GM23338 (cell line): ENCODE measurements at regions not wholly inside any gene's neighbourhood (a gene's known extent, or its start where the extent isn't known, plus 50 kb on each side); places are given as distances from the start of the nearest gene placed in this dataset.

Experiments
- CREB1 ChIP-seq: fragments of 250-450 bp; sonication (Bioruptor Pico); IDR thresholded peaks from 2 replicates; pipeline ENCODE4 v1.5.0; 2020; ENCODE audit warnings: low read depth, mild to moderate bottlenecking, moderate library complexity
- CTCF ChIP-seq, 2 experiments: fragments of 200-600 bp in 1 of 2; sonication (generic) in 1 of 2; conservative IDR thresholded peaks; 2 replicates each; pipeline versions ENCODE4 v1.5.1 to v1.6.1; 2016 to 2017; ENCODE audit warnings: antibody characterized with exemption in 2 of 2, low read depth in 2 of 2, mild to moderate bottlenecking in 2 of 2, moderate library complexity in 1 of 2
- EZH2 ChIP-seq: fragments of 200-600 bp; sonication (generic); IDR thresholded peaks from one replicate; pipeline ENCODE4 v1.8.0; 2017; ENCODE audit warnings: antibody characterized with exemption, mild to moderate bottlenecking, low read depth; ENCODE audit not compliant: unreplicated experiment
- EZH2phosphoT487 ChIP-seq: fragments of 200-600 bp; sonication (generic); IDR thresholded peaks from one replicate; pipeline ENCODE4 v1.8.1; 2018; ENCODE audit warnings: antibody characterized with exemption; ENCODE audit not compliant: unreplicated experiment
- JUNB ChIP-seq: IDR thresholded peaks from one replicate; pipeline ENCODE4 v1.6.1; 2016; ENCODE audit warnings: antibody characterized with exemption; ENCODE audit not compliant: unreplicated experiment
- NANOG ChIP-seq: IDR thresholded peaks from 2 replicates; pipeline ENCODE4 v1.6.1; 2016; ENCODE audit warnings: antibody characterized with exemption, borderline replicate concordance
- POLR2AphosphoS5 ChIP-seq: IDR thresholded peaks from 2 replicates; pipeline ENCODE4 v1.6.1; 2016; ENCODE audit warnings: antibody characterized with exemption, low read depth
- ZNF114 ChIP-seq: fragments of 250-450 bp; sonication (Bioruptor Pico); IDR thresholded peaks from 2 replicates; pipeline ENCODE4 v1.5.0; 2020; ENCODE audit warnings: mild to moderate bottlenecking, moderate library complexity
- ZNF331 ChIP-seq: fragments of 250-450 bp; sonication (Bioruptor Pico); IDR thresholded peaks from 2 replicates; pipeline ENCODE4 v1.5.0; 2020; ENCODE audit warnings: low read depth, mild to moderate bottlenecking, moderate library complexity
- TF ChIP-seq, protein P1 (sequence below): IDR thresholded peaks from one replicate; pipeline ENCODE4 v1.6.1; 2018; ENCODE audit warnings: antibody characterized with exemption; ENCODE audit not compliant: unreplicated experiment
- TF ChIP-seq, protein P2 (sequence below): fragments of 250-450 bp; sonication (Bioruptor Pico); IDR thresholded peaks from 2 replicates; pipeline ENCODE4 v1.5.0; 2020; ENCODE audit warnings: mild to moderate bottlenecking, moderate library complexity
- TF ChIP-seq, protein P3 (sequence below): IDR thresholded peaks from 2 replicates; pipeline ENCODE4 v1.6.1; 2016; ENCODE audit warnings: antibody characterized with exemption

GRCh38 chr6:141216726-141217125, 916.0 kb upstream of the GJE1 start:
- TF ChIP-seq CTCF (conservative IDR thresholded peaks at IDR 0.05; ENCODE audit: low read depth in 2 of 2): no peak
- TF ChIP-seq, protein P1, sequence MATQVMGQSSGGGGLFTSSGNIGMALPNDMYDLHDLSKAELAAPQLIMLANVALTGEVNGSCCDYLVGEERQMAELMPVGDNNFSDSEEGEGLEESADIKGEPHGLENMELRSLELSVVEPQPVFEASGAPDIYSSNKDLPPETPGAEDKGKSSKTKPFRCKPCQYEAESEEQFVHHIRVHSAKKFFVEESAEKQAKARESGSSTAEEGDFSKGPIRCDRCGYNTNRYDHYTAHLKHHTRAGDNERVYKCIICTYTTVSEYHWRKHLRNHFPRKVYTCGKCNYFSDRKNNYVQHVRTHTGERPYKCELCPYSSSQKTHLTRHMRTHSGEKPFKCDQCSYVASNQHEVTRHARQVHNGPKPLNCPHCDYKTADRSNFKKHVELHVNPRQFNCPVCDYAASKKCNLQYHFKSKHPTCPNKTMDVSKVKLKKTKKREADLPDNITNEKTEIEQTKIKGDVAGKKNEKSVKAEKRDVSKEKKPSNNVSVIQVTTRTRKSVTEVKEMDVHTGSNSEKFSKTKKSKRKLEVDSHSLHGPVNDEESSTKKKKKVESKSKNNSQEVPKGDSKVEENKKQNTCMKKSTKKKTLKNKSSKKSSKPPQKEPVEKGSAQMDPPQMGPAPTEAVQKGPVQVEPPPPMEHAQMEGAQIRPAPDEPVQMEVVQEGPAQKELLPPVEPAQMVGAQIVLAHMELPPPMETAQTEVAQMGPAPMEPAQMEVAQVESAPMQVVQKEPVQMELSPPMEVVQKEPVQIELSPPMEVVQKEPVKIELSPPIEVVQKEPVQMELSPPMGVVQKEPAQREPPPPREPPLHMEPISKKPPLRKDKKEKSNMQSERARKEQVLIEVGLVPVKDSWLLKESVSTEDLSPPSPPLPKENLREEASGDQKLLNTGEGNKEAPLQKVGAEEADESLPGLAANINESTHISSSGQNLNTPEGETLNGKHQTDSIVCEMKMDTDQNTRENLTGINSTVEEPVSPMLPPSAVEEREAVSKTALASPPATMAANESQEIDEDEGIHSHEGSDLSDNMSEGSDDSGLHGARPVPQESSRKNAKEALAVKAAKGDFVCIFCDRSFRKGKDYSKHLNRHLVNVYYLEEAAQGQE: no peak
- TF ChIP-seq POLR2AphosphoS5: no peak
- TF ChIP-seq EZH2phosphoT487: no peak
- no peak for TF ChIP-seq EZH2
- no peak for TF ChIP-seq CREB1 (CRISPR knock-in tag)
- TF ChIP-seq NANOG: no peak
- TF ChIP-seq JUNB: no peak
- TF ChIP-seq ZNF331: no peak
- no peak for TF ChIP-seq ZNF114 (CRISPR knock-in tag)
- TF ChIP-seq, protein P2, sequence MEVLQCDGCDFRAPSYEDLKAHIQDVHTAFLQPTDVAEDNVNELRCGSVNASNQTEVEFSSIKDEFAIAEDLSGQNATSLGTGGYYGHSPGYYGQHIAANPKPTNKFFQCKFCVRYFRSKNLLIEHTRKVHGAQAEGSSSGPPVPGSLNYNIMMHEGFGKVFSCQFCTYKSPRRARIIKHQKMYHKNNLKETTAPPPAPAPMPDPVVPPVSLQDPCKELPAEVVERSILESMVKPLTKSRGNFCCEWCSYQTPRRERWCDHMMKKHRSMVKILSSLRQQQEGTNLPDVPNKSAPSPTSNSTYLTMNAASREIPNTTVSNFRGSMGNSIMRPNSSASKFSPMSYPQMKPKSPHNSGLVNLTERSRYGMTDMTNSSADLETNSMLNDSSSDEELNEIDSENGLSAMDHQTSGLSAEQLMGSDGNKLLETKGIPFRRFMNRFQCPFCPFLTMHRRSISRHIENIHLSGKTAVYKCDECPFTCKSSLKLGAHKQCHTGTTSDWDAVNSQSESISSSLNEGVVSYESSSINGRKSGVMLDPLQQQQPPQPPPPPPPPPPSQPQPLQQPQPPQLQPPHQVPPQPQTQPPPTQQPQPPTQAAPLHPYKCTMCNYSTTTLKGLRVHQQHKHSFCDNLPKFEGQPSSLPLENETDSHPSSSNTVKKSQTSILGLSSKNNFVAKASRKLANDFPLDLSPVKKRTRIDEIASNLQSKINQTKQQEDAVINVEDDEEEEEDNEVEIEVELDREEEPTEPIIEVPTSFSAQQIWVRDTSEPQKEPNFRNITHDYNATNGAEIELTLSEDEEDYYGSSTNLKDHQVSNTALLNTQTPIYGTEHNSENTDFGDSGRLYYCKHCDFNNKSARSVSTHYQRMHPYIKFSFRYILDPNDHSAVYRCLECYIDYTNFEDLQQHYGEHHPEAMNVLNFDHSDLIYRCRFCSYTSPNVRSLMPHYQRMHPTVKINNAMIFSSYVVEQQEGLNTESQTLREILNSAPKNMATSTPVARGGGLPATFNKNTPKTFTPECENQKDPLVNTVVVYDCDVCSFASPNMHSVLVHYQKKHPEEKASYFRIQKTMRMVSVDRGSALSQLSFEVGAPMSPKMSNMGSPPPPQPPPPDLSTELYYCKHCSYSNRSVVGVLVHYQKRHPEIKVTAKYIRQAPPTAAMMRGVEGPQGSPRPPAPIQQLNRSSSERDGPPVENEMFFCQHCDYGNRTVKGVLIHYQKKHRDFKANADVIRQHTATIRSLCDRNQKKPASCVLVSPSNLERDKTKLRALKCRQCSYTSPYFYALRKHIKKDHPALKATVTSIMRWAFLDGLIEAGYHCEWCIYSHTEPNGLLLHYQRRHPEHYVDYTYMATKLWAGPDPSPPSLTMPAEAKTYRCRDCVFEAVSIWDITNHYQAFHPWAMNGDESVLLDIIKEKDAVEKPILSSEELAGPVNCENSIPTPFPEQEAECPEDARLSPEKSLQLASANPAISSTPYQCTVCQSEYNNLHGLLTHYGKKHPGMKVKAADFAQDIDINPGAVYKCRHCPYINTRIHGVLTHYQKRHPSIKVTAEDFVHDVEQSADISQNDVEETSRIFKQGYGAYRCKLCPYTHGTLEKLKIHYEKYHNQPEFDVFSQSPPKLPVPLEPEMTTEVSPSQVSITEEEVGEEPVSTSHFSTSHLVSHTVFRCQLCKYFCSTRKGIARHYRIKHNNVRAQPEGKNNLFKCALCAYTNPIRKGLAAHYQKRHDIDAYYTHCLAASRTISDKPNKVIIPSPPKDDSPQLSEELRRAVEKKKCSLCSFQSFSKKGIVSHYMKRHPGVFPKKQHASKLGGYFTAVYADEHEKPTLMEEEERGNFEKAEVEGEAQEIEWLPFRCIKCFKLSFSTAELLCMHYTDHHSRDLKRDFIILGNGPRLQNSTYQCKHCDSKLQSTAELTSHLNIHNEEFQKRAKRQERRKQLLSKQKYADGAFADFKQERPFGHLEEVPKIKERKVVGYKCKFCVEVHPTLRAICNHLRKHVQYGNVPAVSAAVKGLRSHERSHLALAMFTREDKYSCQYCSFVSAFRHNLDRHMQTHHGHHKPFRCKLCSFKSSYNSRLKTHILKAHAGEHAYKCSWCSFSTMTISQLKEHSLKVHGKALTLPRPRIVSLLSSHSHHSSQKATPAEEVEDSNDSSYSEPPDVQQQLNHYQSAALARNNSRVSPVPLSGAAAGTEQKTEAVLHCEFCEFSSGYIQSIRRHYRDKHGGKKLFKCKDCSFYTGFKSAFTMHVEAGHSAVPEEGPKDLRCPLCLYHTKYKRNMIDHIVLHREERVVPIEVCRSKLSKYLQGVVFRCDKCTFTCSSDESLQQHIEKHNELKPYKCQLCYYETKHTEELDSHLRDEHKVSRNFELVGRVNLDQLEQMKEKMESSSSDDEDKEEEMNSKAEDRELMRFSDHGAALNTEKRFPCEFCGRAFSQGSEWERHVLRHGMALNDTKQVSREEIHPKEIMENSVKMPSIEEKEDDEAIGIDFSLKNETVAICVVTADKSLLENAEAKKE: no peak
- TF ChIP-seq, protein P3, sequence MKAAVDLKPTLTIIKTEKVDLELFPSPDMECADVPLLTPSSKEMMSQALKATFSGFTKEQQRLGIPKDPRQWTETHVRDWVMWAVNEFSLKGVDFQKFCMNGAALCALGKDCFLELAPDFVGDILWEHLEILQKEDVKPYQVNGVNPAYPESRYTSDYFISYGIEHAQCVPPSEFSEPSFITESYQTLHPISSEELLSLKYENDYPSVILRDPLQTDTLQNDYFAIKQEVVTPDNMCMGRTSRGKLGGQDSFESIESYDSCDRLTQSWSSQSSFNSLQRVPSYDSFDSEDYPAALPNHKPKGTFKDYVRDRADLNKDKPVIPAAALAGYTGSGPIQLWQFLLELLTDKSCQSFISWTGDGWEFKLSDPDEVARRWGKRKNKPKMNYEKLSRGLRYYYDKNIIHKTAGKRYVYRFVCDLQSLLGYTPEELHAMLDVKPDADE: no peak
